ENCODE measurements at regions not wholly inside any gene's neighbourhood (a gene's known extent, or its start where the extent isn't known, plus 50 kb on each side); places are given as distances from the start of the nearest gene placed in this dataset.

DNA sequence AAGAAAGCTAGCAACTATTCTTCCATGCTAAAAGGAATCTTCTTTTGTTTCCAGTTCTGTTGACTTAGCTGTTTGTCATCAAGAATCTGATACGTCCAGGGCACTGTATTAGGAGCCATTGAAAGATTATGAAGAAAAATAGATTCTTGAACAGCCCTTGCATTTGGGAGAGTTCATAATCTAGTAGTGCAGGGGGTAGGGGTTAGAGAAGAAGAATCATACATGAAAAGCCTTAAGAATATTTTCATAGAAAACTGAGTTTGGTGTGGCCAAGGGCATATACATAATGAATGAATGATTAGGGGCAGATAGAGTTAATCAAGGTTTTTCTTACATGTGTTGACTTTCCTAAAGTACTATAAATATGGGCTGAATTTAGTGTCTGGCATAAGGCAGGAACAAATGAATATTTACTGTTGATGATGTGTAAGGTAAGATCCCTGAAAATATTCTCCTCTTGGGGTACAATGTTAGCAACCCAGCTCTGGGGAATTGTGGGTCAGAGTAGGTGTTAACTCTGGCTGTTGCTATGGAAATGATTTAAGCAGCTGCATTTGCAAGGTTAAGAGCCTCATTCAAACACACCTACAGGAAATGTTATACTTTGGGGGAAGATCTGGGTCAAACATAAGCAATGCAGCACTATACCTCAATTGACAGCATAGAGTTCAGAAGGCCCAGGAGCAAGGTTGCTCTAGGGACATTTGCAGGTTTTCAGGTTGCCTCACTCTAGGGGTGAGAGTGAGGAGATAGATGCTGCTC is 667.3 kb upstream of the CITED2 start:
- Mint-ChIP-seq H3K27ac (no peak overlapping the region), H3K36me3 (ENCODE audit: low read depth) (no peaks in the 10 kb centered on the region), H3K9me3 (no peaks in the 10 kb centered on the region), H3K4me3 (no peak overlapping the region), H3K27me3 (ENCODE audit: insufficient read depth) (no peaks in the 10 kb centered on the region), H3K4me1 (no peaks in the 10 kb centered on the region)
- WGBS, 2 experiments (ENCODE audit: insufficient coverage in 1 of 2, insufficient read length in 1 of 2): 75 to 90% methylated on average over 1 of the region's 1 CpG
- Histone ChIP-seq H3K4me3 (ENCODE audit: low read length) (no peak overlapping the region), H3K4me1 (ENCODE audit: control insufficient read depth, insufficient read depth, low read length) (no peaks in the 10 kb centered on the region), H3K36me3 (ENCODE audit: control insufficient read depth, insufficient read depth, low read length) (no peaks in the 10 kb centered on the region), H3K27me3 (ENCODE audit: control insufficient read depth, insufficient read depth, low read length, poor library complexity, severe bottlenecking) (no peaks in the 10 kb centered on the region), H3K9me3 (ENCODE audit: control insufficient read depth, low read length) (no peaks in the 10 kb centered on the region), H3K27ac (ENCODE audit: low read depth, low read length) (no peak overlapping the region), H3K9ac (ENCODE audit: extremely low read depth, low read length, poor library complexity, severe bottlenecking) (no peak overlapping the region)
- TF ChIP-seq, protein P1, sequence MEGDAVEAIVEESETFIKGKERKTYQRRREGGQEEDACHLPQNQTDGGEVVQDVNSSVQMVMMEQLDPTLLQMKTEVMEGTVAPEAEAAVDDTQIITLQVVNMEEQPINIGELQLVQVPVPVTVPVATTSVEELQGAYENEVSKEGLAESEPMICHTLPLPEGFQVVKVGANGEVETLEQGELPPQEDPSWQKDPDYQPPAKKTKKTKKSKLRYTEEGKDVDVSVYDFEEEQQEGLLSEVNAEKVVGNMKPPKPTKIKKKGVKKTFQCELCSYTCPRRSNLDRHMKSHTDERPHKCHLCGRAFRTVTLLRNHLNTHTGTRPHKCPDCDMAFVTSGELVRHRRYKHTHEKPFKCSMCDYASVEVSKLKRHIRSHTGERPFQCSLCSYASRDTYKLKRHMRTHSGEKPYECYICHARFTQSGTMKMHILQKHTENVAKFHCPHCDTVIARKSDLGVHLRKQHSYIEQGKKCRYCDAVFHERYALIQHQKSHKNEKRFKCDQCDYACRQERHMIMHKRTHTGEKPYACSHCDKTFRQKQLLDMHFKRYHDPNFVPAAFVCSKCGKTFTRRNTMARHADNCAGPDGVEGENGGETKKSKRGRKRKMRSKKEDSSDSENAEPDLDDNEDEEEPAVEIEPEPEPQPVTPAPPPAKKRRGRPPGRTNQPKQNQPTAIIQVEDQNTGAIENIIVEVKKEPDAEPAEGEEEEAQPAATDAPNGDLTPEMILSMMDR (conservative IDR thresholded peaks at IDR 0.05): no peak
- no peak for DNase-seq

DNA sequence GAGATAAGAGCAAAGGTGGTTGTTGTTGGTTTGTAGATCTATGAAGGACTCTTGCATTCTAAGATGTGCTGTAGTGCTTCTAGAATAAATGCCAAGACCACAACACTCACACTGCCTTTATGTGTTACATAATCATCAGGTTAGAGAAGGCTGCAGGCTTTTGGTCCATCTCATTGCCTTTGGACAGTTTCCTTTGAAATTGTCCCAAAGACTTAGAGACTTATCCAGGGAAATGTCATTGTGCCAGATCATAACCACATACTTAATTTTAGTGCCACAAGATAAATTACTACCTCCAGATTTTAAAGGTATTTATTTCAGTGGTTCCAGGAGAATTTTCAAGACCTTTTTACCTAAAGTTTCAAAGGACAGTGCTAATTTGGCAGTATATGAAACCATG is 666.6 kb upstream of the CITED2 start:
- Histone ChIP-seq H3K4me1 (ENCODE audit: control insufficient read depth, insufficient read depth, low read length) (no peaks in the 10 kb centered on the region), H3K27ac (ENCODE audit: low read depth, low read length) (no peak overlapping the region), H3K4me3 (ENCODE audit: low read length) (no peak overlapping the region), H3K36me3 (ENCODE audit: control insufficient read depth, insufficient read depth, low read length) (no peaks in the 10 kb centered on the region), H3K9me3 (ENCODE audit: control insufficient read depth, low read length) (peaks cover 4% of the 10 kb centered on the region), H3K27me3 (ENCODE audit: control insufficient read depth, insufficient read depth, low read length, poor library complexity, severe bottlenecking) (no peaks in the 10 kb centered on the region), H3K9ac (ENCODE audit: extremely low read depth, low read length, poor library complexity, severe bottlenecking) (no peak overlapping the region)
- H3K27me3 Mint-ChIP-seq (ENCODE audit: insufficient read depth): no peaks in the 10 kb centered on the region
- DNase-seq: no peak
- TF ChIP-seq, protein P1 (conservative IDR thresholded peaks at IDR 0.05): no peak
- H3K27ac Mint-ChIP-seq: no peak overlapping the region
- no peaks in the 10 kb centered on the region for H3K4me1 Mint-ChIP-seq
- H3K9me3 Mint-ChIP-seq: no peaks in the 10 kb centered on the region
- no peaks in the 10 kb centered on the region for H3K36me3 Mint-ChIP-seq (ENCODE audit: low read depth)
- H3K4me3 Mint-ChIP-seq: no peak overlapping the region

DNA sequence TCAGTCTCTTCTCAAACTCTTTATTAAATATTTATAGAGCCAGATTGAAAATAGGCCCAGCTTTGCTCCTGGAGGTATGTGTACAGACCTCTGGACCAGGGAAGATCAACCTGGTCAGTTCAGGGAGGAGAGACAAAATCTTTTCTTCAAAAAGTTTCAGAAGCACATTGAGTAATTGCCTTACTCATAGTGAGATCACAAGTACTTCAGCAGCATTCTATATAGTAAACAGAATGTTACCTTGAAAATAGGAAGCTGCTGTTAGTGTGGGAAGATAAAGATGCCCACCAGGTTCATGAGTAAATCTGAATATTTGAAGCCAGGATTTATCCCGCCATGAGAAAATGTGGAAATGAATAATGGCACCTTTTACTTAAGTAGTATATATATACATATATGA is 665.9 kb upstream of the CITED2 start:
- no peaks in the 10 kb centered on the region for H3K36me3 Mint-ChIP-seq (ENCODE audit: low read depth)
- H3K27me3 Mint-ChIP-seq (ENCODE audit: insufficient read depth): no peaks in the 10 kb centered on the region
- H3K4me3 Mint-ChIP-seq: no peak overlapping the region
- H3K9ac ChIP-seq (ENCODE audit: extremely low read depth, low read length, poor library complexity, severe bottlenecking): no peak overlapping the region
- H3K27ac Mint-ChIP-seq: no peak overlapping the region
- no peak for DNase-seq
- H3K9me3 Mint-ChIP-seq: no peaks in the 10 kb centered on the region
- TF ChIP-seq, protein P1 (conservative IDR thresholded peaks at IDR 0.05): no peak
- H3K4me1 Mint-ChIP-seq: no peaks in the 10 kb centered on the region
- no peaks in the 10 kb centered on the region for H3K36me3 ChIP-seq (ENCODE audit: control insufficient read depth, insufficient read depth, low read length)
- H3K27me3 ChIP-seq (ENCODE audit: control insufficient read depth, insufficient read depth, low read length, poor library complexity, severe bottlenecking): no peaks in the 10 kb centered on the region
- WGBS, 2 experiments (ENCODE audit: insufficient coverage in 1 of 2, insufficient read length in 1 of 2): 100% methylated on average over 1 of the region's 1 CpG; no CpG with 5 or more reads in 1 of the 2 experiments
- H3K4me3 ChIP-seq (ENCODE audit: low read length): no peak overlapping the region
- no peaks in the 10 kb centered on the region for H3K4me1 ChIP-seq (ENCODE audit: control insufficient read depth, insufficient read depth, low read length)
- peaks cover 6% of the 10 kb centered on the region for H3K9me3 ChIP-seq (ENCODE audit: control insufficient read depth, low read length)
- H3K27ac ChIP-seq (ENCODE audit: low read depth, low read length): no peak overlapping the region

Data from endodermal cell (in vitro differentiated cells).